Left lung (tissue), 4 donors: ENCODE measurements at regions not wholly inside any gene's neighbourhood (a gene's known extent, or its start where the extent isn't known, plus 50 kb on each side); places are given as distances from the start of the nearest gene placed in this dataset.

Experiments
- ATAC-seq: fragments of 200-7000 bp; cut with Tn5 transposase; one replicate; pipeline ENCODE4 v1.9.1; 2020; ENCODE audit warnings: moderate library complexity
- DNase-seq, 4 donors: peaks; one replicate each; pipeline ENCODE4 v3.0.0-alpha.2; 2013 to 2020
- H3K27ac ChIP-seq, 2 donors: fragments of 200-600 bp; sonication (generic) in 1 of 2; one replicate each; pipeline versions ENCODE4 v1.5.0 to v1.8.0; 2020 to 2021
- H3K27me3 ChIP-seq, 2 donors: fragments of 200-600 bp; sonication (generic) in 1 of 2; one replicate each; pipeline versions ENCODE4 v1.5.0 to v1.8.0; 2020 to 2021
- H3K36me3 ChIP-seq, 2 donors: fragments of 200-600 bp; sonication (generic) in 1 of 2; one replicate each; pipeline versions ENCODE4 v1.5.0 to v1.8.0; 2020 to 2021
- H3K4me1 ChIP-seq, 2 donors: fragments of 200-600 bp; one replicate each; pipeline ENCODE4 v1.8.0; 2021
- H3K4me3 ChIP-seq, 2 donors: fragments of 200-600 bp; sonication (generic) in 1 of 2; one replicate each; pipeline versions ENCODE4 v1.5.0 to v1.8.0; 2020 to 2021; ENCODE audit warnings: mild to moderate bottlenecking in 1 of 2
- H3K9me3 ChIP-seq, 2 donors: fragments of 200-600 bp; sonication (generic) in 1 of 2; one replicate each; pipeline versions ENCODE4 v1.5.0 to v1.8.0; 2020 to 2021
- intact Hi-C, 2 donors: fragments of 100-400 bp; cut with DNase I; formaldehyde crosslinking; loops; one replicate each; pipeline versions ENCODE4 v1.11.2 to v1.14.2; 2022
- TF ChIP-seq, protein P1 (sequence below), 2 donors: fragments of 200-600 bp; sonication (generic) in 1 of 2; IDR thresholded peaks; one replicate each; pipeline versions ENCODE4 v1.5.0 to v1.8.0; 2021; ENCODE audit warnings: antibody characterized with exemption in 2 of 2
- donor health status: DM: no; HTN: yes; CAD: no.
- donor health status: DM: no; HTN: no; CAD: no.

DNA sequence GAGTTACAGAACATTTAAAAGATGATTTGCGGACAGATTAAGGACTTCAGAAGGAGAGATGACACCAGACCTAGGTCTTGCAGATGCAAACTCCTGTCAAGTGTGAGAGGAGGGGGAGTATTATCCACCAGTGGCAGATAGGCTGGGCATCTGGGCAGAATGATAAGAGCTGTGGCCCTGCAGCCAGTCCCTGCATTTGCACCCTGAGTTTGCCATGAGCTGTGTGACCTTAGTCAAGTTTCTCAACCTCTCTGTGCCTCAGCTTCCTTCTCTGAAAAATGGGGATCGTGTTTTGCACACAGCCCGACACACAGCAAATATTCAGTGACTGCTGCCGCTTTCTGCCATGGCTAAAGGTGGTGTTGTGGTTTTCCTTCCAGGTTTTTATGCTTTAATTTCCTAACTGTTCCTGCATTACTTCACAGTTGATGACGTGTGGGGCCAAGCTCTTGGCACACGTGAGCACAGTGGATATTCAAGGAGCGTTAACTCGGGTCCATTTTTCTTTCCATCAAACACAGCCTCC, 516.2 kb downstream of the CDH26 start:
- ATAC-seq (no peak), DNase-seq (no peak)
- Histone ChIP-seq H3K9me3 (no peaks in the 10 kb centered on the region), H3K27me3 (peaks cover 0 to 4% of the 10 kb centered on the region in 2 donors), H3K27ac (no peak overlapping the region), H3K4me1 (no peaks in the 10 kb centered on the region), H3K4me3 (no peak overlapping the region), H3K36me3 (no peaks in the 10 kb centered on the region)
- TF ChIP-seq, protein P1, sequence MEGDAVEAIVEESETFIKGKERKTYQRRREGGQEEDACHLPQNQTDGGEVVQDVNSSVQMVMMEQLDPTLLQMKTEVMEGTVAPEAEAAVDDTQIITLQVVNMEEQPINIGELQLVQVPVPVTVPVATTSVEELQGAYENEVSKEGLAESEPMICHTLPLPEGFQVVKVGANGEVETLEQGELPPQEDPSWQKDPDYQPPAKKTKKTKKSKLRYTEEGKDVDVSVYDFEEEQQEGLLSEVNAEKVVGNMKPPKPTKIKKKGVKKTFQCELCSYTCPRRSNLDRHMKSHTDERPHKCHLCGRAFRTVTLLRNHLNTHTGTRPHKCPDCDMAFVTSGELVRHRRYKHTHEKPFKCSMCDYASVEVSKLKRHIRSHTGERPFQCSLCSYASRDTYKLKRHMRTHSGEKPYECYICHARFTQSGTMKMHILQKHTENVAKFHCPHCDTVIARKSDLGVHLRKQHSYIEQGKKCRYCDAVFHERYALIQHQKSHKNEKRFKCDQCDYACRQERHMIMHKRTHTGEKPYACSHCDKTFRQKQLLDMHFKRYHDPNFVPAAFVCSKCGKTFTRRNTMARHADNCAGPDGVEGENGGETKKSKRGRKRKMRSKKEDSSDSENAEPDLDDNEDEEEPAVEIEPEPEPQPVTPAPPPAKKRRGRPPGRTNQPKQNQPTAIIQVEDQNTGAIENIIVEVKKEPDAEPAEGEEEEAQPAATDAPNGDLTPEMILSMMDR (IDR thresholded peaks at IDR 0.05): no peak
- intact Hi-C loops: no loop called here

DNA sequence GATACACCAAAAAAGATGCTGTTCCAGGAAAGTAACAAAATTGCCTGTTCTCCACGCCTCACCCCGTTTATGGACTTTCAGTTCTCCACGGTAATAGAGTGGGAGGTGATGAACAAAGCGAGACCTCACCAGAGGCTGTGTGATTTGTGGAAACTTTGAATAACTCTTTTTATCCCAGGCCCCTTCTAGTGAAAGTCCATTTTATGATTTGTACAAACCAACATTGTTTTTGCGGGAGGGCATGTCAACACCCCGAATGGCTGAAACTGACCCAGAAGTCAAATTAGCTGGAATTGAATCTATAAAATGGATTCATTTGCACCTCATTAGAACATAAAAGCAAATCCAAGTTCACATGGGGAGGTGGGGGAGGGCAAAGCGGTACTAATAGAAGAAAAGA, 517.8 kb downstream of the CDH26 start:
- no peak overlapping the region for H3K4me3 ChIP-seq
- H3K27ac ChIP-seq: no peak overlapping the region
- ATAC-seq: no peak
- TF ChIP-seq, protein P1 (IDR thresholded peaks at IDR 0.05): no peak
- H3K4me1 ChIP-seq: no peaks in the 10 kb centered on the region
- no peaks in the 10 kb centered on the region for H3K9me3 ChIP-seq
- intact Hi-C loops: no loop called here
- peaks cover 0 to 4% of the 10 kb centered on the region in 2 donors for H3K27me3 ChIP-seq
- H3K36me3 ChIP-seq: no peaks in the 10 kb centered on the region
- peak in 1 of 4 donors; percentile 41 for DNase-seq

DNA sequence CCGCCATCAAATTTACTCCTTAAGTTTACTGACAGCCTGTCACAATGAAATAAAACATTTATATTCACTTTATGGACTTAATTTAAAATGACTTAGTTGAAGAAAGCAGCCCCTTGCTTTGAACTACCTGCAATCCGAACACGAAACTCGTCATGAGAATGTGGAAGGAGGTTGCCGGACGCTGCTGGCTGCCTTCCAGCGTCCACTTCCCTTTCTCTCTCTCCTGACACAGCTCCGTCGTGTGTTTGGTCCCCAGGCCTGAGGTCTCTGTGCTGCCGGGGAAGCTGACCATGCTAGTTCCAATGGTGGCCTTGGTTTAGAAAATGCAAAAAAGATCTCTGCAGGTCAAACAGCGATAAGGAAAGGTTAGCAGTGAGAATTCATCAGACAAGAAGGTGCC, 519.7 kb downstream of the CDH26 start:
- H3K36me3 ChIP-seq: no peaks in the 10 kb centered on the region
- TF ChIP-seq, protein P1 (IDR thresholded peaks at IDR 0.05): no peak
- no peak for ATAC-seq
- peaks cover 0 to 4% of the 10 kb centered on the region in 2 donors for H3K27me3 ChIP-seq
- intact Hi-C loops: no loop called here
- no peaks in the 10 kb centered on the region for H3K4me1 ChIP-seq
- no peaks in the 10 kb centered on the region for H3K9me3 ChIP-seq
- H3K27ac ChIP-seq: no peak overlapping the region
- no peak overlapping the region for H3K4me3 ChIP-seq
- DNase-seq: peak in 1 of 4 donors; percentile 60

DNA sequence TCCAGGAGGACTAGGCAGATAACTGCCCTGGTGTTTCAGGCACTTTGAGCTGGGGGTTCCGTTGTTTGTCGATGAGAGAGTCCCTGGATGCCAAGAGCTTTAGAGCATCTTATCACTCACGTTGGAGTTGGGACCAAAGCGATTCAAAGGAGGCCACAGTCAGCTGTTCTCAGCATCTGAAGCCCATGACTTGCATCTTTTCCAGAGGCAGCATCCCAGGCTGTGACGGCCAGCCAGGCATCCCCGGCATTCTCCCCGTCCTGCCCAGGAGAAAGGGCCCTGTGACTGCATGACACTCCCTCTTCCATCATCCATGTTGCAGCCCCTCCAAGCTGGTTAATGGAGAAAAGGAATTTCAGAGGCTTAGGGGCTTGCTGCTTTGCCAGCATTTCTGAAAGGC, 520.3 kb downstream of the CDH26 start:
- intact Hi-C loops: no loop called here
- no peak overlapping the region for H3K27ac ChIP-seq
- TF ChIP-seq, protein P1 (IDR thresholded peaks at IDR 0.05): no peak
- H3K36me3 ChIP-seq: no peaks in the 10 kb centered on the region
- ATAC-seq: no peak
- peaks cover 0 to 4% of the 10 kb centered on the region in 2 donors for H3K27me3 ChIP-seq
- DNase-seq: no peak
- H3K4me1 ChIP-seq: no peaks in the 10 kb centered on the region
- no peaks in the 10 kb centered on the region for H3K9me3 ChIP-seq
- no peak overlapping the region for H3K4me3 ChIP-seq

DNA sequence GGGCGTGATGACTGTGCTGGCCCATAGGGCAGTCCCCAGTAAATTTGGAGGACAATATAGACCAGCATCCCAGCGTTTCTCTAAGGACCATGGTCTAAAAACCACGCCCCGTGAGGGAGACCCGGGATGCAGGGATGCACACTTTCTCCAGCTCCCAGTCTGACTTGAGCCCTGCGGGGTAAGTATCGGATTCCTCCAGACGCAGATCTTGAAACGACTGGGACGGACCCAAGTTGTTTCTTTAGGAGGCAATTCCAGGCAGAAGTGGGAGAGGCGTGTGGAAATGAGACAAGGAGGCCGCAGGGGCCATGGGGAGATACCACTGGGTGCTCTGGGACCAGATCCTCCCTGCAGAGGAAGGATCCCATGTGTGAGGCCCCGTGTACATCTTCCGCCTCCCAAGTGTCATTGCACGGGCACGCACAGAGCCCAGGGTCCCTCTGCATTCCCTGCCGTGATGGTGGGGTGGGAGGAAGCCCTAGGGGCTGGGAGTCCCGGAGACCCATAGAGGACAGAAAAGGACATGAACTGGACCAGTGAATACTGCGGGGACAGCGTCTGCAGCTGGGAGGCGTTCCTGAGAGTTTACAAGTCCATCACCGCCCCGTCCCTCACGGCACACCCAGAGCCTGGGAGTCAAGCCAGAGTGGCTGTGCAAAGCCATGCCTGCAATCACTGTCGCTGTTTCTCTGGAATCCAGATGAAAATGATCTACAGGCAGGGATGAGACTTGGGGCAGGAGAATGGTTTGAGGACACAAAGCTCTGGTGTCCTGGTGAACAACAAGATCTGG, 522.9 kb downstream of the CDH26 start:
- intact Hi-C loops: no loop called here
- TF ChIP-seq, protein P1 (IDR thresholded peaks at IDR 0.05): no peak
- H3K9me3 ChIP-seq: no peaks in the 10 kb centered on the region
- peaks cover 0 to 12% of the 10 kb centered on the region in 2 donors for H3K27me3 ChIP-seq
- no peak overlapping the region for H3K4me3 ChIP-seq
- ATAC-seq (peak; percentile 15), DNase-seq (peak in 2 of 4 donors; percentile 59 to 77)
- H3K27ac ChIP-seq: no peak overlapping the region
- H3K36me3 ChIP-seq: no peaks in the 10 kb centered on the region
- H3K4me1 ChIP-seq: no peaks in the 10 kb centered on the region
